Mucosa of descending colon (tissue), 3 donors: ENCODE measurements at regions not wholly inside any gene's neighbourhood (a gene's known extent, or its start where the extent isn't known, plus 50 kb on each side); places are given as distances from the start of the nearest gene placed in this dataset.

Source experiments
- ATAC-seq: fragments of 200-7000 bp; cut with Tn5 transposase; one replicate; pipeline ENCODE4 v1.9.1; 2020; ENCODE audit warnings: mild to moderate bottlenecking, moderate library complexity
- DNase-seq, 3 donors: peaks; one replicate each; pipeline ENCODE4 v3.0.0-alpha.2; 2020
- H3K36me3 ChIP-seq: fragments of 200-600 bp; one replicate; pipeline ENCODE4 v1.8.0; 2021; ENCODE audit warnings: low read depth, mild to moderate bottlenecking
- H3K4me1 ChIP-seq: fragments of 200-600 bp; one replicate; pipeline ENCODE4 v1.8.0; 2021; ENCODE audit warnings: low read depth, mild to moderate bottlenecking
- H3K4me3 ChIP-seq: fragments of 200-600 bp; one replicate; pipeline ENCODE4 v1.8.0; 2021; ENCODE audit warnings: mild to moderate bottlenecking
- H3K9me3 ChIP-seq: fragments of 200-600 bp; one replicate; pipeline ENCODE4 v1.8.0; 2021; ENCODE audit warnings: mild to moderate bottlenecking
- CTCF ChIP-seq: fragments of 200-600 bp; IDR thresholded peaks from one replicate; pipeline ENCODE4 v1.8.0; 2022; ENCODE audit warnings: antibody characterized with exemption, mild to moderate bottlenecking
- intact Hi-C, 2 donors: fragments of 100-400 bp; cut with DNase I in 1 of 2; cut with micrococcal nuclease in 1 of 2; formaldehyde crosslinking; loops; one replicate each; pipeline versions ENCODE4 v1.11.0 to v1.11.1; 2022; cut with DNase I, micrococcal nuclease
- donor health status: DM: no; HTN: no; CAD: no; lungs with moderate emphysema.
- donor health status: DM: no; HTN: no; CAD: no.
- donor health status: DM: no; HTN: yes; CAD: no.

GRCh38 chr18:40356168-40356567, 1598.9 kb upstream of the PIK3C3 start:
- Histone ChIP-seq H3K36me3 (no peaks in the 10 kb centered on the region), H3K9me3 (no peaks in the 10 kb centered on the region), H3K4me1 (no peaks in the 10 kb centered on the region), H3K4me3 (no peak overlapping the region)
- intact Hi-C loops, result no loop called here
- ATAC-seq (no peak), DNase-seq (no peak)
- no peak for TF ChIP-seq CTCF

GRCh38 chr18:40355726-40356125, 1599.3 kb upstream of the PIK3C3 start:
- H3K36me3 ChIP-seq, result no peaks in the 10 kb centered on the region
- no peak for ATAC-seq
- H3K4me3 ChIP-seq, result no peak overlapping the region
- DNase-seq, result no peak
- H3K9me3 ChIP-seq, result no peaks in the 10 kb centered on the region
- no peak for TF ChIP-seq CTCF
- H3K4me1 ChIP-seq, result no peaks in the 10 kb centered on the region
- intact Hi-C loops, result no loop called here

- TF ChIP-seq CTCF, result no peak
- Histone ChIP-seq H3K36me3 (no peaks in the 10 kb centered on the region), H3K4me1 (no peaks in the 10 kb centered on the region), H3K4me3 (no peak overlapping the region), H3K9me3 (no peaks in the 10 kb centered on the region)
- DNase-seq (no peak), ATAC-seq (no peak)
- intact Hi-C loops, result no loop called here
These were observed 1606.8 kb upstream of the PIK3C3 start for GRCh38 chr18:40348196-40348595.

- ATAC-seq (no peak), DNase-seq (no peak)
- H3K9me3 ChIP-seq, result no peaks in the 10 kb centered on the region
- TF ChIP-seq CTCF, result no peak
- H3K4me3 ChIP-seq, result no peak overlapping the region
- no peaks in the 10 kb centered on the region for H3K4me1 ChIP-seq
- no peaks in the 10 kb centered on the region for H3K36me3 ChIP-seq
- intact Hi-C loops, result no loop called here
These were observed 1607.8 kb upstream of the PIK3C3 start for GRCh38 chr18:40347261-40347660.

GRCh38 chr18:40346146-40346545, 1608.9 kb upstream of the PIK3C3 start:
- TF ChIP-seq CTCF, result no peak
- H3K4me3 ChIP-seq, result no peak overlapping the region
- H3K36me3 ChIP-seq, result no peaks in the 10 kb centered on the region
- no peaks in the 10 kb centered on the region for H3K4me1 ChIP-seq
- intact Hi-C loops, result no loop called here
- no peaks in the 10 kb centered on the region for H3K9me3 ChIP-seq
- no peak for ATAC-seq
- DNase-seq, result no peak

GRCh38 chr18:40341701-40342100, 1613.3 kb upstream of the PIK3C3 start:
- intact Hi-C loops, result no loop called here
- no peak overlapping the region for H3K4me3 ChIP-seq
- H3K36me3 ChIP-seq, result no peaks in the 10 kb centered on the region
- DNase-seq (no peak), ATAC-seq (no peak)
- H3K4me1 ChIP-seq, result no peaks in the 10 kb centered on the region
- TF ChIP-seq CTCF, result no peak
- H3K9me3 ChIP-seq, result no peaks in the 10 kb centered on the region
